Raji (cell line): ENCODE measurements at regions not wholly inside any gene's neighbourhood (a gene's known extent, or its start where the extent isn't known, plus 50 kb on each side); places are given as distances from the start of the nearest gene placed in this dataset.

Source experiments
- POLR2A ChIP-seq: IDR thresholded peaks from 2 replicates; pipeline ENCODE4 v1.6.1; 2011; ENCODE audit warnings: low read depth, low read length, control low read depth; ENCODE audit not compliant: insufficient read depth

DNA sequence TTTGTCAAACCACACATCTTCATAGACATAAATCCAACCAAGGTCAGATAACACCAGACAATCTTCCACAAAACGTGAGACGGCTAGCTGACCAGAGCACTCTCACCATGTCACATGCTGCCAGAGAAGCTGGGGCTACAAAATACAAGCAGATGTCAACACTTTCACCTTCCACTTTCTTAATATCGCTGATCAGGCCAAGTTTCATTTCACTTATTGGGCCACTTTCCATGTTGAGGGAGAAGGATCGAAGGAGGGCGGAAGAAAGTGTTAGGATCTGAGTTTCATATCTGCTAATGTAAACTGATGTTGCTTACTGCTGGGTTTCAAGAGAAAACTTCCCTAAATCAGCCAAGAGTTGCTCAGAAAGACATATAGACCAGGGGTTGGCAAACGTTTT lies 177.0 kb upstream of the PRDM1 start:
- TF ChIP-seq POLR2A: no peak

DNA sequence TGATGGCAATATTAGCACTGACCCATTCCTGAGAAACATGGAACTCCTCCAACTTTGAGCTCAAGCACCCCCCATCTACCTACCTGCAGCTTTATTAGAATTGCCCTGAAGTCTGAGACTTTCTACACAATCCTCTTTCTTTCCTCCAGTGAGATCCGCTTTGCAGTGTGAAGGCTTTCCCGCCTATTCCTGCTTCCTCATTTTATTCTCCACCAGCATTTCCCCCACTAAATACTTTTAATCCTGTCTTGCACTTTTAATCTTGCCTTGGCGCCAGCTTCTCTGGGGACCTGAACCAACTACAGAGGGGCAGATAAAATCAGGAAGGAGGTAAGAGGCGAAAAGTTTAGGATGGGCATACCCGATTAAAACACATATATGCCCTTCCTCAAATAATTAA lies 178.1 kb upstream of the PRDM1 start:
- TF ChIP-seq POLR2A: no peak

DNA sequence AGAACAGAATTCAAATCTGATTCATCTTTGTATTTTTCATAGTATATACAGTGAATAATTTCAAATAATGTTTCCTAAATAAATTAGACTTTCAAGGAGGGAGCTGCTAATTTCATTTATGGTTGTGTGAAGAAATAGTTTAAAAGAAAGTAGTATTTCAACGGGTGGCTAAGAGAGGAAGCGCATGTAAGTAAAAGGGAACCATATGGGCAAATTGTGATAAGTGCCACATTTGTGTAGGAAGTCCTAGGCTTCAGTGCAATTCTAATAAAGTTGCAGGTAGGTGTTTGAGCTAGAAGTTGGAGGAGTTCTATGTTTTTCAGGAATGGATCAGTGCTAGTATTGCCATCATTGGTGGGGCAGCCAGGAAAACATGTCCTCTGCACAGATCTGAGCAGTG lies 178.8 kb upstream of the PRDM1 start:
- no peak for TF ChIP-seq POLR2A

DNA sequence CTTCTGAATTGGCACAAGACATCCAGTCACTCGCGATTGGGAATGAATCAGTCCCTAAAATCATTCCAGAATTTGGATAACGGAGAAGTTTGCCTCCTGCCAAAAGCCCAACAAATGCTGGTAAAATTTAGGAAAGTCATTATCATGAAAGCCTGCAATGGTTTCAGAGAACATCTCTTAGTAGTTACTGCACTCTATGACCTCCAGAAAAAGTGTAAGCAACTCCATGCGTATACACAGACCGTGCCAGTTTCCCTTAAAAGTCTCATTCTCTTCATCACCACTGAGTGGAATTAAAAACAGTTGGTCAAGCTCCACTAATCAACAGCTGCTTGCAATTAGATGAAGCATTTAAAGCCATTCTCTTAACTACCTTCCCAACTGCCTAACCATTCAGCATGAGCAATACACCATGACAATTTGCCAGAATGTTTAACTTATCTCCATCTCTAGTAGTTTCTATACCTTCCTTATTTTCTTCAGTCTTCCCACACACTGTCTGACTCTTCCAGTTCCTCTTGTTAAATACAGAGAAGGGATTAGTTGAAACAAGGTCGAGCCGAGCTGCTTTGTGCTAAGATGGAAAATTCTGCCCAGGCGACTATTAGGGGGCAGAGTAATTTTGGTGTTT lies 183.6 kb upstream of the PRDM1 start:
- no peak for TF ChIP-seq POLR2A

DNA sequence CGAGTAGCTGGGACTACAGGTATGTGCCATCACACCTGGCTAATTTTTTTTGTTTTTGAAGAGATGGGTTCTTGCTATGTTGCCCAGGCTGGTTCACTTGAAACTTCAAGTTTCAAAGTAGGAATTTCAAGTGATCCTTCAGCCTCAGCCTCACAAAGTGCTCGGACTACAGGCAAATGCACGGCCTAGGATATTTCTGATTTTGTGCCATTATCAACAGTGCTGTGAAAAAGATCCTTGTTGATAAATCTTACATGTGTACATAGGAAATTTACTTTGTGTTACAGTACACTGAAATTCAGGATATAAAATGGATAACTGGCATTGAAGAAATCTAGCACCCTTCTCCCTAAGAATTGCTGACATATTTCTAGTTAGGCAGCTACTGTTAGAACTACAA lies 184.6 kb upstream of the PRDM1 start:
- no peak for TF ChIP-seq POLR2A

DNA sequence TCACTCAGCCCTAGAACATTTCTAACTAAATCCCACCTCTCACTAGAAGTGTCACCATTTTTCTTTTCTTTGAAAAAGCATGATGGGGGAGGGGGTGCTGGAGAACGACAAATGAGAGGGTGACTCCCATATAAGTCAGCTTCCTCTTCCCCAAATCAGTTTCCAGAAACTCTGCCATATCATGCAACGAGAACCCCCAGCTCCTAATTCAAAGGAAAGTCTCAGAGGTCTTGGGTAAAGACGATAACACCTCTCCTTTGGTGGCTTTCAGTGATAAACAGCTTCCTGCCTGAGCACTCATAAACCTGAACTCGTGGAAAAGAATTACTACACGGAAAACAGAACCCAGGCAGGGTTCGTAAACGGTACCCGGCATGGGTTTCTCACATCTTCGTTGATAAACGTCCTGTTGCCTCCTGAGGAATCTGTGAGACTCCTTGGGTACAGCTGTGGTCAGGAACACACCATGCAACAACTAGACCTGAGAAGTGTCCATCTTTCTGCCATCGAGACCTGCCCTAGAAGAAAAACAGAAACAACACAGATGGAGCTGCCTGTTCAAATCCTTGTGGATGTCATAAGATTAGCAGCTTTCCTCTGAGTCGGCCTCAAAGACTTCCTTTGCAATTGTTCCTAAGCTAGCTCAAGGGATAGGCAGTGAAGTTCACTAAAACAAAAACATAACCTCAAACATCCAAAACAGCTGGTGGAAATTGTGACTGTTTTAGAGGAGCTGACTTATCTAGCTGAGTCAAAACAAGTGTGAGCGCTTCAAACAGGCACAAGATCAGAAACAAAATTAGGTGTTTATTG lies 185.8 kb upstream of the PRDM1 start:
- no peak for TF ChIP-seq POLR2A

DNA sequence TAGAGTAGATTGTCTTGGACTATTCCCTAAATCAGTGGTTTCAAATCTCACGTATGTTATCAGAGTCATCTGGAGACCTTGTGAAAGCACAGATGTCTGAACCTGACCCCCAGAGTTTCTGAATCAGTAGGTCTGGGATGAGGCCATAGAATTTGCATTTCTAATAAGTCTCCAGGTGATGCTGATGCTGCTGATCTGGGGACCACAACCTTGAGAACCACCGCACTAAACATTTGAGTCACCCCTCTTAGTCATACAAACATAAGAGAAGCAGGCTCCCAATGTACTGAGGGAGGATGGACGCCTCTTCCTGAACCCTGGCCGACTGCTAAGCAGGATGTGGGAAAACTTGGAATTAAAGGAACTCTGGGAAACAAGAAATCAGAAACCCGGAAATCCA lies 187.8 kb upstream of the PRDM1 start:
- 0 out of 2 replicates have a peak, but pooled peaks have one; percentile 16 for TF ChIP-seq POLR2A

DNA sequence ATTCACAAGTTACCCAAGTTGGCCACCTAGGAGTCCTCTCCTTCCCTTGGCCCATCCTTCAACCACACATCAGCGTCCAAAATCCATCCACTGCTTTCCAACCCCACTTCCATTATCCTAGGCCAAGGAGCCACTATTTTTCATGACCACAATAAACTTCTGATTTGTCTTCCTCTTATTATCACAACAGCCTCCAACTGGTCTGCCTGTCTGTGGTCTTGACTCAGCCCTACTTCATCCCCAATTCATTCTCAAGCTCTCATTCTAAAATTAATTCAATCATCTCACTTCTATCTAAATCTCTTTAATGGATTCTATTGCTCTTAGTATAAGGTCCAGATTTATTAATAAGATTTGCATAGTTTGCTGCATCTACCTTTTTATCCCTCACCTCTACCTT lies 189.0 kb upstream of the PRDM1 start:
- TF ChIP-seq POLR2A: no peak

DNA sequence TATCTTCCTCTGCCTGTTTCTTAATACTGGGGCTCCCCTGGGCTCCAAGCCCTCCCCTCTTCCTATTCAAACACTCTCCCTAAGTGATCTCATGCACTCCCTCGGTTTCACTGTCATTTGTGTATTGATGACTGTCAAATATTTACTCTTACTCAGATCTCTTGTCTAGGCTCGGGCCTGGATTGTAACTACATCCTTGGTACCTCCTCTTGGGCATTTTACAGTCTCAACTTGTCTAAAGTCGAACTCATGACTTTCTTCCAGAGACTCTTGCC lies 189.4 kb upstream of the PRDM1 start:
- TF ChIP-seq POLR2A: no peak

DNA sequence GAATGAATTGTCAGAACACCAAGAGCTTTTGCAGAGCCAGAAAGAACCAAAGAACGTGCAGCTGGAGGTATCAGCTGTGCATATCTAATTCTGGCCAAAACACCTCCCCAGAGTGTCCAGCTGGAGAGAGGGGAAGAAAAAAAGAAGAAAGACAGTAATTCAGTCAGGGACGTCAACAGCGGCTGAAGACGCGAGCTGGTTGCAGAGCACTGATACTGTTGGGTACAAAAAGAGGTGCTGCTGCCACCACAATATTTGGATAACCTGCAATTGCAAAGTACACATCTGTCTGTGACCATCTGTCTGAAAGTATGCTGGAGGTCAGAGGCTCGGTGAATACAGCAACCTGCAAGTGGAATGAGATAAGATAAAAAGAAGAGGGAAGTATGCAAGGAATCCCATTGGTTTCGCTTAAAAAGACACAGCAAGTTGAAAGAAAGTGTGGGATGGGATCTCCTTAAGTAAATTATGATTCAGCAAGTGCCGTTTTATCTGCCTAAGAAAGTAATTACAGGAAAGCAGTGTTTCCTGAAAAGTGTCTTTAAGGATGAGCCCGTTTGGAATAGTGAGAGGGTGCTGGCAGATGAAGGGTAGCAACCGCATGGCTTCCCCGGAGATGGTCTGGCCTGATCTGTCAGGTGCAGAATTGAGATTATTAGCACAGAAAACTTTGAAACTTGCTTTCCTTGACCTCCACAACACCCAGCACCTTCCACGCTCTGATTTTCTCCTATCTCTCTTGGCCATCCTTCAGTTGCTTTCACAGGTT lies 189.9 kb upstream of the PRDM1 start:
- TF ChIP-seq POLR2A: no peak

DNA sequence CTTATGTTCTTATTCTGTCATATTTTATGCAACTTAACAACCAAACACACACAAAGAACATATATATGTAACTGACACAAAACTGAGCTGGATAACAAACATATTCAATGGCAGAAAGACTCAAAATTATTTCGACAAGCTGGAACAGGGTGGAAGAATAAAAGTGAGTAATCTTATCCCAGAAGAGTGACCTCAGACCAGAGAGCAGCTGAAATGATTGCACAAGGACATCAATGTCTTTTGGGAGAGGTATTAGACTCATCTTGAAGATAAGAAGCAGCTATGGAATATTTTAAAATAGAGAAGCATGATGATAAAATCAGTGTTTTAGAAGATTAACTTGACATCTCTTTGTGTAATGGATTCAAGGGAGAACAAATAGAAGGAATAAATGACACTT lies 191.6 kb upstream of the PRDM1 start:
- no peak for TF ChIP-seq POLR2A

DNA sequence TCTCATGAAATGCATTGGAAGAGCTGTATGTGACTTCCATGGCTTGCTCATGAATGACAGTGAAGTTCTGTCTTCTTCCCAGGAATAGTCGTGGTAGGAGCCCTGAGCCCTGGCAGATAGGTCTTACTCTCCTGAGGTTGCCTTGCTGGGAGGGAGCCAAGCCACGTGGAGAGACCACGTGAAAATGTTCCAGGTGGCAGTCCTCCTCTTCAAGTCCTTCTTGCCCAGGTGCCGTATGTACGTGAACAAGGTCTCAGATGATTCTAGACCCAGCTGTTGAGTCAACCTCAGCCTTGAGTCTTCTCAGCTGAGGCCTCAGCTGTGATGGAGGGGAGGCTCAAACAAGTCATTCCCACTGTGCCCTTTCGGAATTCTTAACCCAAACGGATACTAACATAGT lies 192.4 kb upstream of the PRDM1 start:
- no peak for TF ChIP-seq POLR2A

DNA sequence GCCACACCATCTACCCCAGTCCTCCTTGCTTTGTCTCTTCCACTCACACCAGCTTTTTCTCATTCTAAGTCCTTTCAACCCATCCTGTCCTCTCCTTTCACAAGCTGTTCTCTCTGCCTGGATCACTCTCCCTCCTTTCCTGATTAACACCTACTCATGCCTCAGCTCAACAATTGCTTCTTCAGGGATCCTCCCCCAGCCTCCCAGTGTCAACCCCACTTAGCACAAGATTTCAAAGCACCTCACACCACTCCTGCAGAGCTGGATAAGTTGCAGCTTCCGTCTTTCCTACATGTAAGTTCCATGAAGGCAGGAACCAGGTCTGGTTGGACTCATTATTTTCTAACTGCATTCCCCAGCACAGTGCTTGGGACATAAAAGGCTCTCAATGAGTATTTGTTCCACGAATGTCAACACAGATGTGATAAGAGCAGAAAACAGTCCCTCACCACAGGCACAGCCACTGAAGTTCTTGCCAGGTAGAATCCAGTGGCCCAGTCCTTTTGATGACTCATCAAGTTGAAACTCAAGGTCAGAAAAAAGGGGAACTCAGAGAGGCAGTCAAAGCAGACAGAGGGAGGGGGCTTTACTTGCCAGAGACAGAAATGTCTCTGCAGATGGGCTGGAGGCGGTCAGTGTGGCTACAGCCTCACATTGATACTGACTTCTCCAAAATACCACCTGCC lies 193.4 kb upstream of the PRDM1 start:
- peak; percentile 42; the same call in 1 of the 2 replicates for TF ChIP-seq POLR2A

DNA sequence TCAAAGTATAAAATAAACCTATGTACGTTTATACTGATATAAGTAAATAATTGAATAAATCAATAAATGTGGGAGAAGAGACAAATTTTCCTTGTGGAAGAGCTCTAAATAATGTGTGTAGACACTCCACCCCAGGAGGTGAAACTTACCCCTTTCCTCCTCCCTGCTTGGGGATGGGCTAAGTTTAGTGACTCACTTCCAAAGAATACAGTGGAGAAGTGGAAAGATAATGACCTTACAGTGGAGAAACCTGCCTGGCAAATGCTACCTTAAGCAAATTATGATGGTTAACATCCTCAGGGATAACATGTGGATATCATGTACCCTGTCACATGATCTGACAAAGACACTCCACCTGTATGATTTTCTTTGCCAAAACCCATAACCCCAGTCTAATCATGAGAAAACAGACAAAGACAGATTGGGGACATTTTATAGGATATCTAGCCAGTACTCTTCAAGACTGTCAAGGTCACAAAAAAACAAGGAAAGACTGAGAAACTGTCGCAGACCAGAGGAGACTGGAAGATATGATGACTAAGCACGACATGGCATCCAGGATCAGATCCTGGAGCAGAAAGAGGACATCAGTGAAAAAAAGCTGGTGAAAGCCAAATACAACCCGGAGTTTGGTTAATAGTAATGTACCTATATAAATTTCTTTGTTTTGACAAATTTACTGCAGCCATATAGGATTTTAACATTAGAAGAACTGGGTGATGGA lies 195.5 kb upstream of the PRDM1 start:
- no peak for TF ChIP-seq POLR2A

DNA sequence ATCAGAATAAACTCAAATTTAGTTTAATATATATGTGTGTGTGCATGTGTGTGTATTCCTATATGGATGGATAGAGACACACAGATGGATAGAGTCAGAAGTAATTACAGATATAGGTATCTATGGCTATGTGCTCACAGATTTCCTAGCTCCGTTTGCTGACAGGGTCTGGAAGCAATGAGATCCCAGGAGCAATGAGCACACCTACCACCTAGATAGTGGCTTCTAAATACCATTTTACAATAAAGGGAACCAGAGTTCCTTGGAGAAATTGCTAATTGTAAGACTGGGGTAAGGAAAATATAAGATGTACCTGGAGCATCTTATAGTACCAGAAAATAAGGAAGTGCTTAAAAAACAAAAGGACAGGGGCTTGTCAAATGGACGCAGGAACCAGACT lies 196.2 kb upstream of the PRDM1 start:
- TF ChIP-seq POLR2A: no peak
